Right atrium auricular region (tissue), 2 donors: ENCODE measurements at regions not wholly inside any gene's neighbourhood (a gene's known extent, or its start where the extent isn't known, plus 50 kb on each side); places are given as distances from the start of the nearest gene placed in this dataset.

Experiments
- DNase-seq: peaks from one replicate; pipeline ENCODE4 v3.0.0-alpha.2; 2019; ENCODE audit warnings: low spot score
- H3K27ac ChIP-seq, 2 donors: fragments of 200-600 bp; sonication (generic); 1 replicate in 1 of 2; 2 replicates in 1 of 2; pipeline ENCODE4 v1.5.1; 2016 to 2019
- H3K27me3 ChIP-seq, 2 donors: fragments of 200-600 bp; sonication (generic); one replicate each; pipeline versions ENCODE4 v1.5.1 to v1.6.0; 2017 to 2019
- H3K36me3 ChIP-seq: fragments of 200-600 bp; sonication (generic); one replicate; pipeline ENCODE4 v1.5.1; 2016
- H3K4me1 ChIP-seq, 2 donors: fragments of 200-600 bp; sonication (generic); one replicate each; pipeline versions ENCODE4 v1.5.1 to v1.6.0; 2017 to 2019
- H3K4me3 ChIP-seq, 2 donors: fragments of 200-600 bp; sonication (generic); 1 replicate in 1 of 2; 2 replicates in 1 of 2; pipeline ENCODE4 v1.5.1; 2017 to 2019; ENCODE audit warnings: mild to moderate bottlenecking in 1 of 2, moderate library complexity in 1 of 2
- H3K9me3 ChIP-seq, 2 donors: fragments of 200-600 bp; sonication (generic); one replicate each; pipeline ENCODE4 v1.5.1; 2019
- CTCF ChIP-seq, 2 donors: fragments of 200-600 bp; sonication (generic); IDR thresholded peaks; one replicate each; pipeline ENCODE4 v1.5.1; 2019; ENCODE audit warnings: antibody characterized with exemption in 2 of 2

GRCh38 chr2:122219504-122219903 lies 464.1 kb downstream of the TSN start:
- H3K36me3 ChIP-seq = no peaks in the 10 kb centered on the region
- H3K4me3 ChIP-seq = no peak overlapping the region
- TF ChIP-seq CTCF (IDR thresholded peaks at IDR 0.05) = no peak
- no peaks in the 10 kb centered on the region for H3K4me1 ChIP-seq
- no peaks in the 10 kb centered on the region for H3K9me3 ChIP-seq
- no peak overlapping the region for H3K27ac ChIP-seq
- no peak for DNase-seq
- H3K27me3 ChIP-seq = no peaks in the 10 kb centered on the region

DNA sequence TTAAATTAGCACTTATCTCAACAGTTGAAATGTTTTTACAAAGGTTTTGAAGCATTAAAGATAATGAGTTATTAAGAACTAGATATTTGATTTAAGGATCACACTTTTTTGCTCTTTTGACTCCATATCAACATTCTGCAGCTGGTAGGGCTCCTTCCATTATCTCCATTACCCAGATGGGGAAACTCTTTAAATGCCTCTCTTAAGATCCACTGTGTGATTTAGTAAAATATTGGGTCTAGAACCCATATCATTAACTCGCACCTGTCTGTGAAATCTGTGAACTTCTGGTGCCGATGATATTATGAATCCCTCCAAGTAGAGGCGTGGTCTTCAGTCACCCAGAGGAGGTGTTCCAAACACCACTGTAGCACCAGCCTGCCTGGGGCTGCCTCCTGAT lies 466.2 kb downstream of the TSN start:
- H3K27me3 ChIP-seq = no peaks in the 10 kb centered on the region
- H3K36me3 ChIP-seq = no peaks in the 10 kb centered on the region
- H3K4me3 ChIP-seq = no peak overlapping the region
- H3K27ac ChIP-seq = no peak overlapping the region
- H3K4me1 ChIP-seq = no peaks in the 10 kb centered on the region
- DNase-seq = no peak
- no peaks in the 10 kb centered on the region for H3K9me3 ChIP-seq
- TF ChIP-seq CTCF (IDR thresholded peaks at IDR 0.05) = no peak

DNA sequence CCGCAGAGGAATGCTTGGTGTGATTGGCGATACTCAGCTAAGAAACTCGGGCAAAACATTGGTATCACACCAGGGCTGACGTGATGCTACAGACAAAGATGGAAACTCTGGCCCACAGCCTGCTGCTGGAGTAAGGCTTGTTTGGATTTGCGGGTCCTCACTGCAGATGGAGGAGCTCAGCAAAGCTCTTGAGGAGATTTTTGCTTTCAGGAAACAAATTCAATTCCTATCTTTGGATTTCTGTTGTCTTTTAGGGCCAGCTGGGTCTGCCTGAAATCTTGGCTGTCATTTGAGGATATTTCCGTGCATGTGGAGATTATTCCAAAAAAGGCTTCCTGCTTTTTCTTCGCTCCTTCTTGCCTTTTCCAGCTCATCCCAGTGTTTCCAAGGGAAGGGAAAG lies 475.8 kb downstream of the TSN start:
- TF ChIP-seq CTCF (IDR thresholded peaks at IDR 0.05) = no peak
- DNase-seq = no peak
- Histone ChIP-seq H3K4me1 (no peaks in the 10 kb centered on the region), H3K27me3 (no peaks in the 10 kb centered on the region), H3K36me3 (no peaks in the 10 kb centered on the region), H3K27ac (no peak overlapping the region), H3K9me3 (no peaks in the 10 kb centered on the region), H3K4me3 (no peak overlapping the region)

GRCh38 chr2:122233372-122233771 lies 477.9 kb downstream of the TSN start:
- Histone ChIP-seq H3K36me3 (no peaks in the 10 kb centered on the region), H3K4me3 (no peak overlapping the region), H3K27me3 (no peaks in the 10 kb centered on the region), H3K4me1 (no peaks in the 10 kb centered on the region), H3K9me3 (no peaks in the 10 kb centered on the region), H3K27ac (no peak overlapping the region)
- no peak for TF ChIP-seq CTCF (IDR thresholded peaks at IDR 0.05)
- DNase-seq = no peak

DNA sequence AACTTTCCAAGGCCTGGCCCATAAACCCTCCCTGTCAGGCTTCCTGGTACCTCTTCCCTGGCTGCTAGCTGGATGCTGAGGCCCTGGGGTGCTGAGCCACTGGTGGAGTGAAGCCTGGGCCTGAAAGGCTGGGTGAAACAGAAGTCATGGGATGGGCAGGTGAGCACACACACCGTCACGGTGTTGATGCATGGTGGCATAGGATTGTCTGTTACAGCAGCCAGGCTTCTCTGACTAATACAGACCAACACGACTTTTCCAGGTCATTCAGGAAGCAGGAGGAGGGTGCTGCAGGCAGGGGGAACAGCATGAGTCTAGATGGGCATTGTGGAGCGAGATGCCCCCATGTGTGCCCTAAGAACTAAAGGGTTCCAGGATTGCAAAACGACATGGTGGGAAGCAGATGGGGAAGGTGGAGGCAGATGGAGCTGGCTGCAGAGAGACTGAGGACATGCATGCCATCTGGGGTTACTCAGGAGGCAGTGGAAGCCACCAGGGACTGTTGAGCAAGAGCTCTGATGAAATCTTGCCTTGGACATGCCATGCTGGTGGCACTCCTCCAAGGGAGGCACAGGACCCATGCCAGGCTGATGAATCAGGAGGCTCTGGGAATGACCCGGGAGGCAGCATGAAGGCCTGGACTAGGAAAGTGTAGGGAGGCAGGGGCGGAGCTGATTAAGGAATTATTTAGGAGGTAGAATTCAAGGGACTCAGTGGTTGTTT lies 480.9 kb downstream of the TSN start:
- DNase-seq = no peak
- no peak for TF ChIP-seq CTCF (IDR thresholded peaks at IDR 0.05)
- no peaks in the 10 kb centered on the region for H3K9me3 ChIP-seq
- no peak overlapping the region for H3K4me3 ChIP-seq
- H3K4me1 ChIP-seq = no peaks in the 10 kb centered on the region
- no peaks in the 10 kb centered on the region for H3K27me3 ChIP-seq
- no peaks in the 10 kb centered on the region for H3K36me3 ChIP-seq
- H3K27ac ChIP-seq = no peak overlapping the region

- Histone ChIP-seq H3K9me3 (no peaks in the 10 kb centered on the region), H3K27ac (no peak overlapping the region), H3K4me3 (no peak overlapping the region), H3K27me3 (no peaks in the 10 kb centered on the region), H3K4me1 (no peaks in the 10 kb centered on the region), H3K36me3 (no peaks in the 10 kb centered on the region)
- no peak for TF ChIP-seq CTCF (IDR thresholded peaks at IDR 0.05)
- DNase-seq = no peak
Observed at GRCh38 chr2:122236925-122237324, 481.5 kb downstream of the TSN start.
